ENCODE measurements at regions not wholly inside any gene's neighbourhood (a gene's known extent, or its start where the extent isn't known, plus 50 kb on each side); places are given as distances from the start of the nearest gene placed in this dataset.

DNA sequence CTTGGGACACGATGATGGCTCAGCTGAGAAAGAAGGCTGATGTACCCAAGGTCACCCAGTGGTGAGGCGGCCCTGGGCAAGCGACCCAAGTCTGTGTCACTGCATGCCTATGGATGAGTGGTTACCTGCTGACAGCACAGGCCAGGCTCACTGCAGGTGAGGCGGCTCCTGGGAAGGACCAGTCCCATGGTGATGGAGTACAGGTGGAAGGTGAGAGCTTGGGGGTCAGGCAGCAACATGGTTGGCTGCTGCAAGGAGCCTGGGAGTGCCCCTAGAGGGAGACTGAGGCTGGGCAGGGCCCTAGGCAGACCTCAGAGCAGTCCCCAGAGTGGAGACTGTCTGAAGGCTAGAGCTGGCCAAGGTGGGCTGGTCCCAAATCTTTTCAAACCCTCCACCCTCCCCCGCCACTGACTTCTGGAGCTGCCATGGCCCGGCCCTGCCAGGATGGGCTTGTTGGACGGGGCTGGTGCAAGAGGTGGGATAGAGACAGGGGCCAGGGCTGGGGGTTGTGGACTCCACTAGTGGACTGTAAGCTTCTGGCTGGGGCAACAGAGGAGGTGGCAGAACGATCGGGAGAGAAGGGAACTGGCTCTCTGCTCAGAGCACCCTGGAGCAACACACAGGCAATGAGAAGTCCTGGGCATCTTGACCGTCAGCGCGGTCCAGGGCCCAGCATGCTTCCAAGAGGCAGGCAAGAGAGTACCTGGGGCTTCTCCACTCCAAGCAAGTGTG, 72.5 kb upstream of the SLC6A11 start:
- DNase-seq: no peak

DNA sequence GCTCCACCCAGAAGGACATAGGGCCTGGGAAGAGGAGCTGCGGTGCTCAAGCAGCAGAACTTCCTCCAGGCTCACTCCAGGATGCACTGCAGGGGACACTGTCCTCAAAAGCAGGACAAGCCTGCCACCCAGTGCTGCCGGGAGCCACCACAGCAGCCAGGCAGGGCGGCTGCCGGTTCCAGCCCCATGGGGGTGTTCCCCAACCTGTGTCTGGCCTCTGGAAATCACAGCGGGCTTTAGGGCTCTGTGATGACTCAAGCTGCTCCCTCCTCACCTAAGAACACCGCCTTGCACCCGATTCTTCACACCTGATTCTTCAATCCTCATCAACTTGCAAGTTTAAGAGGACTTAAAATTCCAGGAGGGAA, 71.9 kb upstream of the SLC6A11 start:
- DNase-seq: no peak

- no peak for DNase-seq
Observed at GRCh38 chr3:10745392-10745791, 70.6 kb upstream of the SLC6A11 start.

DNA sequence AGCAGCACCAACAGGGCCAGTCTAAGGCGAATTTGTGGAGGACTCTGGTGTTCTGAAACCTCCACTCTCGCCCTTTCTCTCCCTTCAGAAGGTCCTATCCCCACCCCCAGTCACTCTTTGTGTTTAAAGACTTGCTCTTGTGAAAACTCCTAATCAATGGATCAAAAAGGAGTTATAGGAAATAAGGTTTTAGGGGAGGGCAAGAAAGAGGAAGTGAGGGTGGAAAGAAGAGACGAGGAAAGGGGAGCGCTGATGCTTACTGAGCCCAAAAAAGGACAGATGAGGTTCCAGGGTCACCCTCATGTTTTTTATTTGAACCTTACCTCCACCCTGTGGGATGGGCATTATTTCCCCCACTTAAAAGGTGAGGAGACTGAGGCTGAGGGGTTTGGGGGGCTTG, 70.0 kb upstream of the SLC6A11 start:
- no peak for DNase-seq

GRCh38 chr3:10746684-10747083, 69.3 kb upstream of the SLC6A11 start:
- DNase-seq: no peak

DNA sequence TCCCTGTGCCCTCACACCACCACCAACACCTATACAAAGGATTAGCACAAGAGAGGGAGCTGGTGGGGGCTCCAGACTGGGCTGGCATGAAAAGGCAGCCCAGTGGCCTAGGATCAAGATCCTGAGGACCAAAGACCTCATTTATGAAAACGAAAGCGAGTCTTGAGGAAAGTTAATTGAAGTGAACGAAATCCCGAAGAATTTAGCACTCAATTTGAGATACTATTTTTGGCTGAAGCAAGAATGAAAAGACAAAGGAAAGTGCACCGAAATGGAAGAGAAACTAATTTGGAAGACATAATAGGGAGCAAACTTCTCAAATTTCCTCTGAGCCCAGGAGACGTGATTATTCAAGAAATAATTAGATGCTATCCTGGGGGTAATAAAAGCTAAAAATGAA, 68.7 kb upstream of the SLC6A11 start:
- DNase-seq: no peak

- no peak for DNase-seq
Observed at GRCh38 chr3:10748040-10748439, 68.0 kb upstream of the SLC6A11 start.

- no peak for DNase-seq
Observed at GRCh38 chr3:10753964-10754363, 62.1 kb upstream of the SLC6A11 start.

DNA sequence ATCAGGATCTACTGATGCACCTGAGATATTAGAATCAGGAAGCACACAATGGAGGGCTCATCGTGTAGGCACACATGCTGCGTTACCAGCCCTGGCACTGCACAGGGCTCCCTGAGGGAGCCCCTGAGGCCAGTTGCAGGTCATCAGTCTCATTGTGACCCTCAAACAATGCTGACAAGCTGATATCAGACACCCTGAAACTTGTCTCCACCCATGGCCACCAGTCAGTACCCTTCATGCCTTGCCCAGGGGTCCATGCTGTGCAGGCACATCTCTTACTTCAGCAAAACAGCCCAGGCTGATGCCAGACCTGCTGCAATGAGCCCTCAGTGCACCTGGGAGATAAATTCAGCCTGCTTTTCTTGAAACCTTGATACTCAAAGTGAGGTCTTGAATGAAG, 59.5 kb upstream of the SLC6A11 start:
- DNase-seq: no peak

DNA sequence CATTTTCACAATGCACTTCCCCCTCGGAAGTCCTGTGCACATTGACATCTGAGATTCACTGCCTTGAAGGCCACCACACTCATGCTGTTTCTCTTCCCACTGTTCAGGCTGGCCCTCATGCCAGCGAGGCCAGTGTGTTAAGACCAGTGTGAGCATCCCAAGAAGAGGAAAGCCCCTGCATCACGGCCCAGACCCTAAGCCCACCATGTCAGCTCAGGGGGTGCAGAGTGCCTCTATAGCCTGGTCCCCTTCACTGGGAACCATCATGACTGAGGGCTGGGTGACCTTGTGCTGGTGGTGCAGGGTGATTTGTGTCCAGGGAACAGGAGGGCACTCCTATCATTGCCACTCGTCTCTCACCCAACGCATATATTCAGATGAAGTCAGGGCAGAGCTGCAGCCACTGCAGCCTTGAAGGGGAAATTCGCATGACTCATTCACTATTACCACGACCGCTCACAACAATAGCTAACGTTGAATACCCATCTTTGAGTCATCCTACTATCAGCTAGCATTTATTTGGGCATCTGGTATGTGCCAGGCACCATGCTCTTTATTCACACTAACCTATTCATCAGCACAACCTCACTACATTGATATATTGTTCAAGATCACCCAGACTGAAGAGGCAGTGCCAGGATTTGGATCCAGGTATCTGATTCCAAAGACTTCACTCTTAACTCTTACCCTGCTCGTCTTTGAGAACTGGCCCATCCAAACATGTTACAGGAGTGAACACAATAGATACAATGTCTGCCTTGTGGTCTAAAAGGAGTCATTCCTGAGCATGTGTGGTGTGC, 58.8 kb upstream of the SLC6A11 start:
- no peak for DNase-seq

DNA sequence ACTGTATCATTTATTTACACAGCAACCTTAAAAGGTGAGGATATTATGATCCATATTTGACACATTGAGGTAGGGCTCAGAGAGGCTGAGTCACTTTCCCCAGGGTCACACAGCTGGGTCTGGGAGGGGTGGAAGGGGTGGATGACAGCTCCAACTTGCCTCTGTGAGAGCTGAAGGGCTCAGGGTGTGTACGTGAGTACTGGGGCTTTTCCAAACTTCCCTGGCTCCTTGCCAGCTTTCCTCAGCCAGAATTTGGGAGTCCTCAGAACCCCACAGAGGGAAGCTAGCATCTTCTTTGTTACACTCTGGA, 58.3 kb upstream of the SLC6A11 start:
- no peak for DNase-seq

- peak; percentile 16 for DNase-seq
Observed at GRCh38 chr3:10758304-10759037, 57.6 kb upstream of the SLC6A11 start.

- DNase-seq: no peak
Observed at GRCh38 chr3:10759495-10759894, 56.5 kb upstream of the SLC6A11 start.

- DNase-seq: no peak
Observed at GRCh38 chr3:10760199-10760598, 55.8 kb upstream of the SLC6A11 start.

DNA sequence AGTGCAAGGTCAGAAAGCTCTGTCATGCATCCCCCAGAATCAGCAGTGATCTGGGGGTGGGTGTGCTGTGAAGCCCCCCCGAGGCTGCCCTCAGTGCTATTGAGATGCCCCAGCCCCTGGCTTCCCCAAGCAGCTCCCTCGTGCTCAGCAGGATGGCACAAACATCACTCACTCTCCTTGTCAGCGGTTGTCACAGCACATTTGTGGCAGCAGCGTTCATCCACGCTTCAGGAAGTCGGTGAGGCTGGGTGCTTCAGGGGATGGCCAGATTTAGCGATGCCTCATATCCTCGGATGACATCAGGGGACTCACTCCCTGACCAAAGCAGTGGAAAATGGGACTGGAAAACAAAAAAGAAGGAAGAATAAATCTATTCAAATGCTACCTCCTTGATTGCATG, 54.4 kb upstream of the SLC6A11 start:
- DNase-seq: no peak

DNA sequence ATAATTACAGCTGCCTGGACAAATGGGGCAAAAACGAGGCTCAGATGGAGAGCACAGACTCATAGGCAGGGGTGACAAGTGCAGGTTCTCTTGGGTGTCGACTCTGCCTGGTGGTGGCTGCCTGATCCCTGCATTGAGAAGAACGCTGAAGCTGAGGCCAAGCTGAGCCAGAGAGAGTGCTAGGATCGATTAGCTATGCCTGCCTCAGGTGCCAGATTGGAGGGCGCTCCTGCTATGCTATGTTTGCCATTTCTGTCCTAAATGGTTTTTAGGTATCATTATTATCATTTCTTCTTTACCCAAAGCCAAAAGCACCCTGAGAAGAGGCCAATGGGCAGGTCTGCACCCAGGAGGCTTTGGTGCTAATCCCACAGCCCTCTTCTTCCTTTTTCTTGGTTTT, 53.9 kb upstream of the SLC6A11 start:
- DNase-seq: no peak

- DNase-seq: no peak
Observed at GRCh38 chr3:10762611-10763247, 53.3 kb upstream of the SLC6A11 start.

DNA sequence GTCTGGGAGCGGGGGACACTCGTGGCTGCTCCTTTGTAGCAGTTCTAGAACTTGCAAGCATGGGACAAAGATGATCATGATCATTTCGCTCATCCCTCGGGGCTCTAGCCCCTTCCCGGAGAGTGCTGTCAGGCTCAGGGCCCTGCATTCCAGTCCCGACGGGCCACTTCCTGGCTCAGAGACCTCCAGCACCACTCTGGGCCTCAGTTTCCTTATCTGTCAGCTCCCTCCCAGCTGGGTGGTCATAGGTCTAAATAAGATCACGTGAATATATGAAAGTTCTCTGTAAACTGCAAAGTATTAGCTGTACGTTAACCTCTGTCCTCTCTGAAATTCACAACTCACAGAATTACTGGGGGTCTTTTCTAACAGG, 52.8 kb upstream of the SLC6A11 start:
- DNase-seq: no peak

- no peak for DNase-seq
Observed at GRCh38 chr3:10763817-10764258, 52.2 kb upstream of the SLC6A11 start.

- DNase-seq: no peak
Observed at GRCh38 chr3:10764259-10765051, 51.6 kb upstream of the SLC6A11 start.

GRCh38 chr3:10766049-10766705, 49.9 kb upstream of the SLC6A11 start:
- no peak for DNase-seq
